NCI-H128 (cell line): ENCODE measurements at regions not wholly inside any gene's neighbourhood (a gene's known extent, or its start where the extent isn't known, plus 50 kb on each side); places are given as distances from the start of the nearest gene placed in this dataset.
A peak's percentile ranks its signal among the peaks of the same experiment; 100 is the strongest.
"Not testable (repeated sequence)": the region's sequence is repeated elsewhere in the genome, so short reads cannot be mapped to it uniquely, and the experiment has no call there.

Experiments used
- DNase-seq: peaks from one replicate; lab custom pipeline; 2025; ENCODE audit not compliant: unreplicated experiment; lab: John Stamatoyannopoulos, UW

- peak; percentile 34 for DNase-seq
Measured at GRCh38 chr2:58448065-58448507, 207.0 kb upstream of the FANCL start.

GRCh38 chr2:58447586-58447985 lies 206.5 kb upstream of the FANCL start:
- DNase-seq: no peak

- DNase-seq: no peak
Measured at GRCh38 chr2:58441643-58442042, 200.5 kb upstream of the FANCL start.

- no peak for DNase-seq
Measured at GRCh38 chr2:58436872-58437271, 195.7 kb upstream of the FANCL start.

GRCh38 chr2:58435246-58435645 lies 194.1 kb upstream of the FANCL start:
- no peak for DNase-seq

GRCh38 chr2:58434692-58435091 lies 193.6 kb upstream of the FANCL start:
- no peak for DNase-seq

GRCh38 chr2:58432491-58433170 lies 191.5 kb upstream of the FANCL start:
- DNase-seq: no peak

GRCh38 chr2:58429014-58429875 lies 188.1 kb upstream of the FANCL start:
- no peak for DNase-seq

- DNase-seq: no peak
Measured at GRCh38 chr2:58428096-58429013, 187.2 kb upstream of the FANCL start.

- DNase-seq: no peak
Measured at GRCh38 chr2:58427572-58428095, 186.5 kb upstream of the FANCL start.

GRCh38 chr2:58425368-58425767 lies 184.2 kb upstream of the FANCL start:
- DNase-seq: no peak

- DNase-seq: no peak
Measured at GRCh38 chr2:58419983-58420382, 178.9 kb upstream of the FANCL start.

- no peak for DNase-seq
Measured at GRCh38 chr2:58416696-58417095, 175.6 kb upstream of the FANCL start.

- no peak for DNase-seq
Measured at GRCh38 chr2:58414506-58414905, 173.4 kb upstream of the FANCL start.

GRCh38 chr2:58410549-58410948 lies 169.4 kb upstream of the FANCL start:
- DNase-seq: no peak

GRCh38 chr2:58407487-58407886 lies 166.4 kb upstream of the FANCL start:
- no peak for DNase-seq

GRCh38 chr2:58405341-58405740 lies 164.2 kb upstream of the FANCL start:
- DNase-seq: no peak

GRCh38 chr2:58401936-58402335 lies 160.8 kb upstream of the FANCL start:
- no peak for DNase-seq

GRCh38 chr2:58398406-58398805 lies 157.3 kb upstream of the FANCL start:
- DNase-seq: no peak

GRCh38 chr2:58387701-58388100 lies 146.6 kb upstream of the FANCL start:
- DNase-seq: no peak

GRCh38 chr2:58386904-58387303 lies 145.8 kb upstream of the FANCL start:
- DNase-seq: not testable (repeated sequence)
